H9 (cell line): ENCODE measurements at regions not wholly inside any gene's neighbourhood (a gene's known extent, or its start where the extent isn't known, plus 50 kb on each side); places are given as distances from the start of the nearest gene placed in this dataset.

Source experiments
- DNase-seq: peaks from one replicate; pipeline ENCODE4 v3.0.0-alpha.2; 2017
- H2AFZ ChIP-seq: one replicate; pipeline ENCODE4 v1.6.1; 2013; ENCODE audit warnings: mild to moderate bottlenecking, low read length, control low read depth, moderate library complexity
- H2AK5ac ChIP-seq: 2 replicates; pipeline ENCODE4 v1.6.1; 2013; ENCODE audit warnings: low read length, control low read depth, mixed read lengths; ENCODE audit not compliant: insufficient read length
- H2BK120ac ChIP-seq: one replicate; pipeline ENCODE4 v1.6.1; 2013; ENCODE audit warnings: low read depth, mild to moderate bottlenecking, low read length, control low read depth, inconsistent platforms; ENCODE audit not compliant: poor library complexity, severe bottlenecking
- H2BK12ac ChIP-seq: 2 replicates; pipeline ENCODE4 v1.6.1; 2013; ENCODE audit warnings: low read length, control low read depth, mixed read lengths, low read depth; ENCODE audit not compliant: insufficient read length
- H2BK15ac ChIP-seq: 2 replicates; pipeline ENCODE4 v1.6.1; 2013; ENCODE audit warnings: low read depth, low read length, control low read depth
- H2BK20ac ChIP-seq: one replicate; pipeline ENCODE4 v1.6.1; 2013; ENCODE audit warnings: low read depth, mild to moderate bottlenecking, low read length, control low read depth, inconsistent platforms; ENCODE audit not compliant: poor library complexity, severe bottlenecking
- H2BK5ac ChIP-seq: 2 replicates; pipeline ENCODE4 v1.6.1; 2013; ENCODE audit warnings: low read length, control low read depth, mixed read lengths; ENCODE audit not compliant: insufficient read length
- H3K14ac ChIP-seq: 2 replicates; pipeline ENCODE4 v1.6.1; 2013; ENCODE audit warnings: low read length, control low read depth; ENCODE audit not compliant: insufficient read depth
- H3K18ac ChIP-seq: 2 replicates; pipeline ENCODE4 v1.6.1; 2013; ENCODE audit warnings: low read depth, mild to moderate bottlenecking, mixed read lengths, low read length, control low read depth; ENCODE audit not compliant: insufficient read length
- H3K23ac ChIP-seq: 2 replicates; pipeline ENCODE4 v1.6.1; 2013; ENCODE audit warnings: low read length, control low read depth, mixed read lengths, low read depth; ENCODE audit not compliant: insufficient read length
- H3K23me2 ChIP-seq: 2 replicates; pipeline ENCODE4 v1.6.1; 2013; ENCODE audit warnings: low read depth, mild to moderate bottlenecking, mixed read lengths, low read length, control low read depth; ENCODE audit not compliant: insufficient read length, poor library complexity, severe bottlenecking
- H3K27ac ChIP-seq: 2 replicates; pipeline ENCODE4 v1.5.1; 2013; ENCODE audit warnings: low read length, control low read depth, mixed read lengths, low read depth; ENCODE audit not compliant: insufficient read length
- H3K27me3 ChIP-seq: 2 replicates; pipeline ENCODE4 v1.6.1; 2013; ENCODE audit warnings: low read length, control low read depth, inconsistent platforms; ENCODE audit not compliant: insufficient read depth
- H3K4ac ChIP-seq: 2 replicates; pipeline ENCODE4 v1.6.1; 2013; ENCODE audit warnings: low read depth, mild to moderate bottlenecking, control low read depth, inconsistent platforms, low read length, moderate library complexity
- H3K4me1 ChIP-seq: 2 replicates; pipeline ENCODE4 v1.6.1; 2013; ENCODE audit warnings: low read length, control low read depth, inconsistent platforms; ENCODE audit not compliant: insufficient read depth
- H3K4me2 ChIP-seq: 2 replicates; pipeline ENCODE4 v1.6.1; 2013; ENCODE audit warnings: low read length, control low read depth, mixed read lengths; ENCODE audit not compliant: insufficient read length, insufficient read depth
- H3K56ac ChIP-seq: 2 replicates; pipeline ENCODE4 v1.6.1; 2013; ENCODE audit warnings: low read depth, mild to moderate bottlenecking, mixed read lengths, low read length, control low read depth; ENCODE audit not compliant: insufficient read length
- H3K79me1 ChIP-seq: 2 replicates; pipeline ENCODE4 v1.6.1; 2013; ENCODE audit warnings: low read depth, mild to moderate bottlenecking, moderate library complexity, low read length, control low read depth, inconsistent platforms; ENCODE audit not compliant: insufficient read depth, poor library complexity, severe bottlenecking
- H3K79me2 ChIP-seq: 2 replicates; pipeline ENCODE4 v1.6.1; 2013; ENCODE audit warnings: low read length, control low read depth, inconsistent platforms; ENCODE audit not compliant: insufficient read depth
- H3K9ac ChIP-seq: 2 replicates; pipeline ENCODE4 v1.6.1; 2013; ENCODE audit warnings: low read length, control low read depth, mixed read lengths; ENCODE audit not compliant: insufficient read length; ENCODE audit errors: extremely low read depth
- H3K9me3 ChIP-seq: one replicate; pipeline ENCODE4 v1.6.1; 2013; ENCODE audit warnings: low read depth, low read length, inconsistent platforms; ENCODE audit not compliant: control insufficient read depth
- H3T11ph ChIP-seq: one replicate; pipeline ENCODE4 v1.6.1; 2013; ENCODE audit warnings: mild to moderate bottlenecking, low read length, control low read depth, inconsistent platforms
- H4K20me1 ChIP-seq: one replicate; pipeline ENCODE4 v1.6.1; 2013; ENCODE audit not compliant: control insufficient read depth, insufficient read length, insufficient read depth
- H4K5ac ChIP-seq: 2 replicates; pipeline ENCODE4 v1.6.1; 2013; ENCODE audit warnings: low read depth, mild to moderate bottlenecking, mixed read lengths, low read length, control low read depth; ENCODE audit not compliant: insufficient read length
- H4K8ac ChIP-seq: replicated peaks from 2 replicates; pipeline ENCODE4 v1.6.1; 2013; ENCODE audit warnings: low read length, control low read depth, mixed read lengths, low read depth; ENCODE audit not compliant: insufficient read length
- H4K91ac ChIP-seq: 2 replicates; pipeline ENCODE4 v1.6.1; 2013; ENCODE audit warnings: low read depth, mild to moderate bottlenecking, moderate library complexity, mixed read lengths, low read length, control low read depth; ENCODE audit not compliant: insufficient read length
- H3K27ac Mint-ChIP-seq, 3 experiments: 2 replicates in 2 of 3; 3 replicates in 1 of 3; pipeline ENCODE4 v1.8.0; 2020 to 2021; ENCODE audit warnings: mixed read lengths in 3 of 3, mild to moderate bottlenecking in 1 of 3, moderate library complexity in 1 of 3
- H3K27me3 Mint-ChIP-seq: 2 replicates; pipeline ENCODE4 v1.8.0; 2021; ENCODE audit warnings: low read depth, mild to moderate bottlenecking, moderate library complexity, mixed read lengths
- H3K36me3 Mint-ChIP-seq, 3 experiments: 2 replicates in 2 of 3; 3 replicates in 1 of 3; pipeline ENCODE4 v1.8.0; 2020 to 2021; ENCODE audit warnings: low read depth in 3 of 3, mixed read lengths in 3 of 3; ENCODE audit not compliant: insufficient read depth in 1 of 3
- H3K4me1 Mint-ChIP-seq, 2 experiments: 2 replicates each; pipeline ENCODE4 v1.8.0; 2020; ENCODE audit warnings: mixed read lengths in 2 of 2
- H3K4me3 Mint-ChIP-seq, 2 experiments: 2 replicates in 1 of 2; 3 replicates in 1 of 2; pipeline ENCODE4 v1.8.0; 2020 to 2021; ENCODE audit warnings: mild to moderate bottlenecking in 2 of 2, mixed read lengths in 2 of 2, moderate library complexity in 1 of 2
- H3K9me3 Mint-ChIP-seq, 2 experiments: 2 replicates in 1 of 2; 3 replicates in 1 of 2; pipeline ENCODE4 v1.8.0; 2020; ENCODE audit warnings: mild to moderate bottlenecking in 2 of 2, mixed read lengths in 2 of 2, moderate library complexity in 1 of 2
- WGBS: extraction: QIAGEN DNeasy Blood & Tissue Kit; methylation state at CpG from one replicate; pipeline ENCODE4 v1.1.7; 2013; ENCODE audit warnings: missing lambda C conversion rate, low lambda C conversion rate, mixed read lengths; ENCODE audit not compliant: insufficient read length; ENCODE audit errors: extremely low coverage; 5-methylcytosine and 5-hydroxymethylcytosine counted together
- TF ChIP-seq, protein P1 (sequence below): fragments of 200-600 bp; sonication (generic); conservative IDR thresholded peaks from 3 replicates; pipeline ENCODE4 v1.8.0; 2021; ENCODE audit warnings: antibody characterized with exemption, mild to moderate bottlenecking

DNA sequence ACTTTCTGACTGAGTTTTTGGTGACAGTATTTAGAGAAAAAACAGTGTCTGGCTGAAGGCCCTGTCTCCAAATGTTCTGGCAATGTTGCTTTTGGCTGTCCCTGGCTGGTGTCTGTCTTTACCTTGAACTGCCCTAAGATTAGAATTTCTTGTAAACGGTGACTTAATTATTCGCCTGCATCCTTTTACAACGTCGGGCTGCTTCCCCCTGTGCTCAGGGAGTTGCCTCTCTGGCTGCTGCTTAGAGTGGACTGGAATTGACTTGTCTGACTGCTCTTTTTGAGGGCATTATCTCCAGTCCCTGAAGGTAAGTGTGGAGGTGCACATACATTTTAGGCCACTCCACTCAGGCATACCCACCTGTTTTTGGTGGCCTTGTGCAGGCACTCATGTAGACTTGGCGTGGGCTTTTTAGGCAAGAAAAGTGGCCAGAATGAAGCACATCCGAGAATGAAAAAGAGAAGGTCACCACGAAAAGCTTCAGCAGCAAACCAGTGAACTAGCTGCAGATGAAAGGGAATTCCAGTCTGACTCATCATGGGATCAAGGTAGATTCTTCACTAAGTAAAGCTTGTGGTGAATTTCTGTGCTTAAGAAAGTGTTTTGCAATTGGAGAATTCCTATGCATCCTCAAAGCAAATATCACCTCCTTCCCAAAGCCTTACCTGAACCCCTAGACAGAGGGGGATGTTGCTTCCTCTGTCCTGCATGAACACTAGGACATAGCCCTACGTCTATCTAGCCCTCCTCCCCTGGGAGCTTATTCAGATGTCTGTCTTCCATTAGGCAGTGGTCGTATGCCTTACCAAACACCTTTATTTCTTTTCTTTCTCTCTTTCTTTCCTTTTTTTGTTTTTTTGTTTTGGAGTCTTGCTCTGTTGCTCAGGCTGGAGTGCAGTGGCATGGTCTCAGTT is 230.3 kb upstream of the TRIB2 start:
- no peak for DNase-seq
- no peak overlapping the region for H3K18ac ChIP-seq
- no peaks in the 10 kb centered on the region for H3K79me2 ChIP-seq
- no peaks in the 10 kb centered on the region for H3K27me3 ChIP-seq
- peaks cover 4 to 12% of the 10 kb centered on the region in 2 experiments for H3K4me1 Mint-ChIP-seq
- no peak overlapping the region for H3K4me2 ChIP-seq
- TF ChIP-seq, protein P1, sequence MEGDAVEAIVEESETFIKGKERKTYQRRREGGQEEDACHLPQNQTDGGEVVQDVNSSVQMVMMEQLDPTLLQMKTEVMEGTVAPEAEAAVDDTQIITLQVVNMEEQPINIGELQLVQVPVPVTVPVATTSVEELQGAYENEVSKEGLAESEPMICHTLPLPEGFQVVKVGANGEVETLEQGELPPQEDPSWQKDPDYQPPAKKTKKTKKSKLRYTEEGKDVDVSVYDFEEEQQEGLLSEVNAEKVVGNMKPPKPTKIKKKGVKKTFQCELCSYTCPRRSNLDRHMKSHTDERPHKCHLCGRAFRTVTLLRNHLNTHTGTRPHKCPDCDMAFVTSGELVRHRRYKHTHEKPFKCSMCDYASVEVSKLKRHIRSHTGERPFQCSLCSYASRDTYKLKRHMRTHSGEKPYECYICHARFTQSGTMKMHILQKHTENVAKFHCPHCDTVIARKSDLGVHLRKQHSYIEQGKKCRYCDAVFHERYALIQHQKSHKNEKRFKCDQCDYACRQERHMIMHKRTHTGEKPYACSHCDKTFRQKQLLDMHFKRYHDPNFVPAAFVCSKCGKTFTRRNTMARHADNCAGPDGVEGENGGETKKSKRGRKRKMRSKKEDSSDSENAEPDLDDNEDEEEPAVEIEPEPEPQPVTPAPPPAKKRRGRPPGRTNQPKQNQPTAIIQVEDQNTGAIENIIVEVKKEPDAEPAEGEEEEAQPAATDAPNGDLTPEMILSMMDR: no peak
- no peaks in the 10 kb centered on the region for H3K23me2 ChIP-seq
- no peak overlapping the region for H3T11ph ChIP-seq
- H2AFZ ChIP-seq: no peak overlapping the region
- no peak overlapping the region for H2BK5ac ChIP-seq
- no peak overlapping the region for H3K14ac ChIP-seq
- no peak overlapping the region for H4K5ac ChIP-seq
- no peaks in the 10 kb centered on the region for H3K9me3 Mint-ChIP-seq
- WGBS: no CpG with 5 or more reads among the region's 9 CpGs
- H2BK20ac ChIP-seq: no peak overlapping the region
- no peak overlapping the region for H2BK120ac ChIP-seq
- H3K27ac ChIP-seq: no peak overlapping the region
- H3K79me1 ChIP-seq: no peaks in the 10 kb centered on the region
- H3K9ac ChIP-seq: no peak overlapping the region
- H3K36me3 Mint-ChIP-seq: no peaks in the 10 kb centered on the region
- H2BK15ac ChIP-seq: no peak overlapping the region
- no peak overlapping the region for H4K8ac ChIP-seq
- no peak overlapping the region for H3K23ac ChIP-seq
- H3K27ac Mint-ChIP-seq: no peak overlapping the region; a peak in 1 of 7 replicates
- no peak overlapping the region for H3K4ac ChIP-seq
- H3K56ac ChIP-seq: no peak overlapping the region
- no peaks in the 10 kb centered on the region for H4K20me1 ChIP-seq
- no peak overlapping the region for H4K91ac ChIP-seq
- H3K4me1 ChIP-seq: no peaks in the 10 kb centered on the region
- H3K9me3 ChIP-seq: no peaks in the 10 kb centered on the region
- no peak overlapping the region for H2BK12ac ChIP-seq
- H3K4me3 Mint-ChIP-seq: no peak overlapping the region
- H3K27me3 Mint-ChIP-seq: no peaks in the 10 kb centered on the region
- H2AK5ac ChIP-seq: no peak overlapping the region
